Superior temporal gyrus (tissue), 1 donor: ENCODE measurements at regions not wholly inside any gene's neighbourhood (a gene's known extent, or its start where the extent isn't known, plus 50 kb on each side); places are given as distances from the start of the nearest gene placed in this dataset.
"Not testable (repeated sequence)": the region's sequence is repeated elsewhere in the genome, so short reads cannot be mapped to it uniquely, and the experiment has no call there.

Experiments used
- DNase-seq: peaks from one replicate; pipeline ENCODE4 v3.0.0-alpha.2; 2016; ENCODE audit errors: extremely low spot score

GRCh38 chr14:95597784-95598211 lies 62.9 kb downstream of the GLRX5 start:
- peak; percentile 22 for DNase-seq

GRCh38 chr14:95601650-95602049 lies 66.8 kb downstream of the GLRX5 start:
- DNase-seq, result no peak

GRCh38 chr14:95603415-95603814 lies 68.6 kb downstream of the GLRX5 start:
- no peak for DNase-seq

GRCh38 chr14:95606266-95606665 lies 71.4 kb downstream of the GLRX5 start:
- no peak for DNase-seq

GRCh38 chr14:95608637-95609235 lies 73.9 kb downstream of the GLRX5 start:
- no peak for DNase-seq

- peak; percentile 31 for DNase-seq
Observed at GRCh38 chr14:95609398-95609990, 74.6 kb downstream of the GLRX5 start.

GRCh38 chr14:95611293-95611880 lies 74.8 kb upstream of the TCL1B start:
- no peak for DNase-seq

GRCh38 chr14:95614349-95614748 lies 71.9 kb upstream of the TCL1B start:
- DNase-seq, result no peak

GRCh38 chr14:95616745-95617144 lies 69.5 kb upstream of the TCL1B start:
- no peak for DNase-seq

GRCh38 chr14:95619785-95620417 lies 66.3 kb upstream of the TCL1B start:
- no peak for DNase-seq

- no peak for DNase-seq
Observed at GRCh38 chr14:95620659-95621059, 65.6 kb upstream of the TCL1B start.

GRCh38 chr14:95623195-95623594 lies 63.0 kb upstream of the TCL1B start:
- no peak for DNase-seq

- not testable (repeated sequence) for DNase-seq
Observed at GRCh38 chr14:95625710-95626109, 60.5 kb upstream of the TCL1B start.

GRCh38 chr14:95635051-95635450 lies 51.2 kb upstream of the TCL1B start:
- DNase-seq, result no peak
